Peyer's patch (tissue), 4 donors: ENCODE measurements at regions not wholly inside any gene's neighbourhood (a gene's known extent, or its start where the extent isn't known, plus 50 kb on each side); places are given as distances from the start of the nearest gene placed in this dataset.

Experiments used
- POLR2A ChIP-seq, 2 donors: fragments of 450-650 bp; IDR thresholded peaks; one replicate each; pipeline ENCODE4 v1.5.1; 2017; ENCODE audit warnings: antibody characterized with exemption in 2 of 2, mild to moderate bottlenecking in 2 of 2, moderate library complexity in 2 of 2
- TF ChIP-seq, protein P1 (sequence below), 6 experiments: fragments of 450-650 bp in 4 of 6; fragments of 200-600 bp in 2 of 6; sonication (generic) in 1 of 6; IDR thresholded peaks; one replicate each; pipeline ENCODE4 v1.5.1; 2017 to 2019; ENCODE audit warnings: antibody characterized with exemption in 6 of 6, mild to moderate bottlenecking in 3 of 6, moderate library complexity in 1 of 6

- TF ChIP-seq, protein P1, sequence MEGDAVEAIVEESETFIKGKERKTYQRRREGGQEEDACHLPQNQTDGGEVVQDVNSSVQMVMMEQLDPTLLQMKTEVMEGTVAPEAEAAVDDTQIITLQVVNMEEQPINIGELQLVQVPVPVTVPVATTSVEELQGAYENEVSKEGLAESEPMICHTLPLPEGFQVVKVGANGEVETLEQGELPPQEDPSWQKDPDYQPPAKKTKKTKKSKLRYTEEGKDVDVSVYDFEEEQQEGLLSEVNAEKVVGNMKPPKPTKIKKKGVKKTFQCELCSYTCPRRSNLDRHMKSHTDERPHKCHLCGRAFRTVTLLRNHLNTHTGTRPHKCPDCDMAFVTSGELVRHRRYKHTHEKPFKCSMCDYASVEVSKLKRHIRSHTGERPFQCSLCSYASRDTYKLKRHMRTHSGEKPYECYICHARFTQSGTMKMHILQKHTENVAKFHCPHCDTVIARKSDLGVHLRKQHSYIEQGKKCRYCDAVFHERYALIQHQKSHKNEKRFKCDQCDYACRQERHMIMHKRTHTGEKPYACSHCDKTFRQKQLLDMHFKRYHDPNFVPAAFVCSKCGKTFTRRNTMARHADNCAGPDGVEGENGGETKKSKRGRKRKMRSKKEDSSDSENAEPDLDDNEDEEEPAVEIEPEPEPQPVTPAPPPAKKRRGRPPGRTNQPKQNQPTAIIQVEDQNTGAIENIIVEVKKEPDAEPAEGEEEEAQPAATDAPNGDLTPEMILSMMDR (IDR thresholded peaks at IDR 0.05): no peak
- no peak for TF ChIP-seq POLR2A (IDR thresholded peaks at IDR 0.05)
These were observed 287.8 kb downstream of the RPS24 start for GRCh38 chr10:78321500-78321899.
